IMR-90 (cell line): ENCODE measurements at regions not wholly inside any gene's neighbourhood (a gene's known extent, or its start where the extent isn't known, plus 50 kb on each side); places are given as distances from the start of the nearest gene placed in this dataset.

ENCODE experiments used
- ATAC-seq: fragments of 200-7000 bp; cut with Tn5 transposase; 2 replicates; pipeline ENCODE4 v1.9.1; 2020; ENCODE audit warnings: low read depth, mild to moderate bottlenecking, moderate library complexity
- BruUV-seq: library from RNA; stranded (reverse); fragments of 400-500 nt; replicated peaks from 2 replicates; lab custom pipeline; 2021; lab: Mats Ljungman, UMichigan
- CTCF ChIA-PET: fragments of 300-600 bp; formaldehyde crosslinking; extraction: SDS; loops from one replicate; lab custom pipeline; 2021; ENCODE audit warnings: antibody characterized with exemption; lab: Yijun Ruan, JAX
- POLR2A ChIA-PET: fragments of 300-600 bp; sonication (Branson Sonifier 250); formaldehyde crosslinking; loops from one replicate; lab custom pipeline; 2022; ENCODE audit warnings: antibody characterized with exemption; ENCODE audit not compliant: unreplicated experiment; lab: Charles Lee
- DNase-seq: peaks from one replicate; pipeline ENCODE4 v3.0.0; 2013
- H2AFZ ChIP-seq: replicated peaks from 2 replicates; pipeline ENCODE3; 2013; ENCODE audit warnings: low read length, mild to moderate bottlenecking; ENCODE audit not compliant: poor library complexity
- H2AK5ac ChIP-seq: 2 replicates; pipeline ENCODE4 v1.6.1; 2013; ENCODE audit warnings: low read depth, low read length, inconsistent platforms
- H2AK9ac ChIP-seq: replicated peaks from 2 replicates; pipeline ENCODE3; 2013; ENCODE audit warnings: mild to moderate bottlenecking, low read depth, low read length, moderate library complexity; ENCODE audit not compliant: poor library complexity
- H2BK120ac ChIP-seq: 2 replicates; pipeline ENCODE4 v1.6.1; 2013; ENCODE audit warnings: low read depth, low read length, inconsistent platforms
- H2BK15ac ChIP-seq: 3 replicates; pipeline ENCODE4 v1.6.1; 2013; ENCODE audit warnings: low read depth, low read length, inconsistent platforms
- H2BK20ac ChIP-seq: 2 replicates; pipeline ENCODE4 v1.6.1; 2013; ENCODE audit warnings: low read depth, mild to moderate bottlenecking, inconsistent platforms, low read length, moderate library complexity
- H2BK5ac ChIP-seq: 2 replicates; pipeline ENCODE4 v1.6.1; 2013; ENCODE audit warnings: mild to moderate bottlenecking, low read depth, low read length, inconsistent platforms; ENCODE audit not compliant: poor library complexity, severe bottlenecking
- H3K14ac ChIP-seq: replicated peaks from 2 replicates; pipeline ENCODE4 v1.6.1; 2013; ENCODE audit warnings: low read depth, low read length, inconsistent platforms
- H3K18ac ChIP-seq: 2 replicates; pipeline ENCODE4 v1.6.1; 2013; ENCODE audit warnings: low read depth, low read length, control low read depth
- H3K23ac ChIP-seq: 2 replicates; pipeline ENCODE4 v1.6.1; 2013; ENCODE audit warnings: low read depth, low read length, inconsistent platforms
- H3K27ac ChIP-seq: 2 replicates; pipeline ENCODE4 v1.5.1; 2013; ENCODE audit warnings: mild to moderate bottlenecking, control low read depth, low read length; ENCODE audit not compliant: insufficient read depth
- H3K27me3 ChIP-seq: 2 replicates; pipeline ENCODE4 v1.6.1; 2013; ENCODE audit warnings: low read length; ENCODE audit not compliant: control insufficient read depth, insufficient read depth
- H3K36me3 ChIP-seq: 2 replicates; pipeline ENCODE4 v1.6.1; 2013; ENCODE audit warnings: low read length, mixed read lengths; ENCODE audit not compliant: control insufficient read depth, insufficient read depth
- H3K4ac ChIP-seq: 2 replicates; pipeline ENCODE4 v1.6.1; 2013; ENCODE audit warnings: low read depth, low read length, inconsistent platforms
- H3K4me1 ChIP-seq: 2 replicates; pipeline ENCODE4 v1.6.1; 2013; ENCODE audit warnings: low read length, mixed read lengths; ENCODE audit not compliant: control insufficient read depth, insufficient read depth
- H3K4me2 ChIP-seq: 2 replicates; pipeline ENCODE4 v1.6.1; 2013; ENCODE audit warnings: low read depth, mild to moderate bottlenecking, control low read depth, low read length, moderate library complexity
- H3K4me3 ChIP-seq: 2 replicates; pipeline ENCODE4 v1.5.1; 2013; ENCODE audit warnings: low read depth, mild to moderate bottlenecking, control low read depth, low read length, moderate library complexity; ENCODE audit not compliant: insufficient read depth
- H3K56ac ChIP-seq: 2 replicates; pipeline ENCODE4 v1.6.1; 2013; ENCODE audit warnings: low read length, inconsistent platforms; ENCODE audit not compliant: insufficient read depth; ENCODE audit errors: extremely low read depth
- H3K79me1 ChIP-seq, 2 experiments: 2 replicates each; pipeline ENCODE4 v1.6.1; 2013; ENCODE audit warnings: low read length in 2 of 2, inconsistent platforms in 1 of 2, low read depth in 1 of 2
- H3K9ac ChIP-seq: 2 replicates; pipeline ENCODE4 v1.6.1; 2013; ENCODE audit warnings: low read depth, low read length, control low read depth
- H3K9me1 ChIP-seq: 2 replicates; pipeline ENCODE4 v1.6.1; 2013; ENCODE audit warnings: low read length, inconsistent platforms; ENCODE audit not compliant: insufficient read depth
- H3K9me3 ChIP-seq: 2 replicates; pipeline ENCODE4 v1.6.1; 2013; ENCODE audit warnings: low read length; ENCODE audit not compliant: control insufficient read depth, insufficient read depth
- H4K20me1 ChIP-seq: 2 replicates; pipeline ENCODE4 v1.6.1; 2013; ENCODE audit warnings: low read length, inconsistent platforms; ENCODE audit not compliant: insufficient read depth
- H4K5ac ChIP-seq: 2 replicates; pipeline ENCODE4 v1.6.1; 2013; ENCODE audit warnings: mild to moderate bottlenecking, low read depth, low read length, control low read depth
- H4K8ac ChIP-seq, 2 experiments: 2 replicates each; pipeline ENCODE4 v1.6.1; 2013; ENCODE audit warnings: low read depth in 2 of 2, low read length in 2 of 2, control low read depth in 1 of 2, inconsistent platforms in 1 of 2
- H4K91ac ChIP-seq: 2 replicates; pipeline ENCODE4 v1.6.1; 2013; ENCODE audit warnings: low read depth, low read length, inconsistent platforms; ENCODE audit not compliant: insufficient read depth
- MAZ ChIP-seq: IDR thresholded peaks from 2 replicates; pipeline ENCODE4 v1.6.1; 2012; ENCODE audit warnings: low read depth, mild to moderate bottlenecking, low read length, improper control_type of control experiment, moderate library complexity, borderline replicate concordance
- MXI1 ChIP-seq: IDR thresholded peaks from 2 replicates; pipeline ENCODE4 v1.6.1; 2012; ENCODE audit warnings: low read depth, mild to moderate bottlenecking, low read length, moderate library complexity, borderline replicate concordance
- POLR2A ChIP-seq: IDR thresholded peaks from 2 replicates; pipeline ENCODE4 v1.6.1; 2012; ENCODE audit warnings: mild to moderate bottlenecking, low read depth, low read length
- RCOR1 ChIP-seq: IDR thresholded peaks from 2 replicates; pipeline ENCODE4 v1.6.1; 2012; ENCODE audit warnings: mild to moderate bottlenecking, low read length, improper control_type of control experiment; ENCODE audit not compliant: insufficient replicate concordance
- WGBS, 2 experiments: methylation state at CpG; one replicate each; pipeline versions ENCODE4 v1.1.5 to v1.1.7; 2013; ENCODE audit warnings: missing lambda C conversion rate in 2 of 2; ENCODE audit not compliant: insufficient read length in 1 of 2; ENCODE audit errors: extremely low coverage in 2 of 2; 5-methylcytosine and 5-hydroxymethylcytosine counted together
- dilution Hi-C: fragments of 300-500 bp; cut with HindIII; formaldehyde crosslinking; loops from one replicate; pipeline ENCODE4 v1.14.3; 2018; ENCODE audit warnings: low sequenced_read_pairs; ENCODE audit not compliant: unreplicated experiment
- in situ Hi-C: fragments of 300-500 bp; cut with MboI; formaldehyde crosslinking; loops from 3 replicates; pipeline ENCODE4 v1.14.3; 2019; ENCODE audit warnings: low sequenced_read_pairs, inconsistent platforms, mixed read lengths
- intact Hi-C: fragments of 100-400 bp; cut with micrococcal nuclease; formaldehyde crosslinking; loops from 2 replicates; pipeline ENCODE4 v1.10.0; 2022

- H2AFZ ChIP-seq: no peak overlapping the region
- H2BK120ac ChIP-seq: no peak overlapping the region; the same call in 1 of the 2 replicates
- no peak overlapping the region for H3K4me3 ChIP-seq
- H3K79me1 ChIP-seq: no peaks in the 10 kb centered on the region
- H4K20me1 ChIP-seq: no peaks in the 10 kb centered on the region
- no peak overlapping the region for H4K8ac ChIP-seq
- peaks cover 20% of the 10 kb centered on the region for H3K4me1 ChIP-seq
- in situ Hi-C loops: no loop called here
- H4K5ac ChIP-seq: no peak overlapping the region
- CTCF ChIA-PET: no interaction called here
- no peak overlapping the region for H3K27ac ChIP-seq
- H2AK9ac ChIP-seq: no peak overlapping the region
- no peak overlapping the region for H2BK5ac ChIP-seq
- no peak overlapping the region for H3K56ac ChIP-seq
- no CpG with 5 or more reads among the region's 2 CpGs for WGBS, 2 experiments
- H3K9ac ChIP-seq: no peak overlapping the region
- BruUV-seq: no TSS peak
- no peak overlapping the region; the same call in 1 of the 2 replicates for H3K4ac ChIP-seq
- H2BK20ac ChIP-seq: no peak overlapping the region
- H3K23ac ChIP-seq: no peak overlapping the region
- peak overlapping the region; percentile 32; the same call in 1 of the 3 replicates for H2BK15ac ChIP-seq
- H3K14ac ChIP-seq: no peak overlapping the region; the same call in 1 of the 2 replicates
- POLR2A ChIA-PET: no interaction called here
- no peak overlapping the region for H3K4me2 ChIP-seq
- H2AK5ac ChIP-seq: peak overlapping the region; percentile 30
- dilution Hi-C loops: no loop called here
- H4K91ac ChIP-seq: peak overlapping the region; percentile 33; the same call in 1 of the 2 replicates
- DNase-seq: no peak
- H3K27me3 ChIP-seq: no peaks in the 10 kb centered on the region
- no peak for ATAC-seq
- no peak overlapping the region for H3K18ac ChIP-seq
- H3K9me3 ChIP-seq: no peaks in the 10 kb centered on the region
- no peaks in the 10 kb centered on the region for H3K36me3 ChIP-seq
- TF ChIP-seq MAZ (no peak), RCOR1 (no peak), POLR2A (no peak), MXI1 (no peak)
- peaks cover 8% of the 10 kb centered on the region for H3K9me1 ChIP-seq
- intact Hi-C loops: no loop called here
Observed at GRCh38 chr13:110005563-110005962, 219.2 kb upstream of the IRS2 start.
